HCT116 (cell line): ENCODE measurements at regions not wholly inside any gene's neighbourhood (a gene's known extent, or its start where the extent isn't known, plus 50 kb on each side); places are given as distances from the start of the nearest gene placed in this dataset.

Source experiments
- ATAC-seq: fragments of 200-7000 bp; cut with Tn5 transposase; 2 replicates; pipeline ENCODE4 v1.9.1; 2020; ENCODE audit warnings: mild to moderate bottlenecking, moderate library complexity
- BruUV-seq: library from RNA; stranded (reverse); fragments of 400-500 nt; replicated peaks from 2 replicates; lab custom pipeline; 2021; lab: Mats Ljungman, UMichigan
- CTCF ChIA-PET: fragments of 300-600 bp; sonication (Branson Sonifier 250); formaldehyde crosslinking; loops from one replicate; lab custom pipeline; 2021; ENCODE audit warnings: antibody characterized with exemption; lab: Charles Lee
- POLR2A ChIA-PET: fragments of 300-600, 350-600 bp; sonication (Branson Sonifier 250); formaldehyde crosslinking; loops from one replicate; lab custom pipeline; 2021; ENCODE audit warnings: antibody characterized with exemption; lab: Charles Lee
- RAD21 ChIA-PET, 2 experiments: fragments of 300-600 bp; sonication (Branson Sonifier 250); formaldehyde crosslinking; loops; one replicate each; lab custom pipeline; 2023; ENCODE audit warnings: low total read pairs in 2 of 2; ENCODE audit not compliant: uncharacterized antibody in 2 of 2, unreplicated experiment in 2 of 2, low non-redundant PET in 1 of 2; lab: Charles Lee
- DNase-seq: peaks from one replicate; pipeline ENCODE4 v3.0.0-alpha.2; 2010; ENCODE audit warnings: low read depth, low spot score
- H2AFZ ChIP-seq: fragments of 200-600 bp; shearing (Covaris generic), sonication (generic); 2 replicates; pipeline ENCODE4 v1.6.1; 2017; ENCODE audit warnings: low read depth, mixed run types, mixed read lengths, antibody characterized with exemption, low read length; ENCODE audit not compliant: poor library complexity, severe bottlenecking
- H3K27ac ChIP-seq: 2 replicates; pipeline ENCODE4 v1.5.1; 2012; ENCODE audit warnings: low read depth, low read length
- H3K27me3 ChIP-seq: fragments of 200-600 bp; sonication (generic); 2 replicates; pipeline ENCODE4 v1.6.1; 2016; ENCODE audit warnings: mixed run types, low read length, mixed read lengths; ENCODE audit not compliant: insufficient read depth
- H3K36me3 ChIP-seq, 2 experiments: fragments of 200-500 bp in 1 of 2; fragments of 200-600 bp in 1 of 2; sonication (Bioruptor generic) in 1 of 2; sonication (generic) in 1 of 2; 2 replicates each; pipeline versions ENCODE4 v1.5.1 to v1.6.1; 2014 to 2016; ENCODE audit warnings: low read length in 2 of 2, inconsistent platforms in 1 of 2, mixed read lengths in 1 of 2, mixed run types in 1 of 2; ENCODE audit not compliant: insufficient read depth in 2 of 2, control insufficient read depth in 1 of 2
- H3K4me1 ChIP-seq, 2 experiments: fragments of 200-600 bp in 1 of 2; sonication (generic) in 1 of 2; 2 replicates each; pipeline versions ENCODE4 v1.5.1 to v1.6.1; 2012 to 2017; ENCODE audit warnings: low read length in 2 of 2, inconsistent platforms in 1 of 2, mild to moderate bottlenecking in 1 of 2, mixed read lengths in 1 of 2, mixed run types in 1 of 2, moderate library complexity in 1 of 2; ENCODE audit not compliant: insufficient read depth in 2 of 2, control insufficient read depth in 1 of 2
- H3K4me2 ChIP-seq: fragments of 200-600 bp; sonication (generic); 2 replicates; pipeline ENCODE4 v1.6.1; 2017; ENCODE audit warnings: mixed run types, low read length, mixed read lengths
- H3K4me3 ChIP-seq, 2 experiments: fragments of 200-600 bp in 1 of 2; sonication (generic) in 1 of 2; replicated peaks in 1 of 2; 2 replicates each; pipeline ENCODE4 v1.5.1; 2011 to 2016; ENCODE audit warnings: low read length in 2 of 2, control low read depth in 1 of 2, low read depth in 1 of 2, mild to moderate bottlenecking in 1 of 2, mixed read lengths in 1 of 2, mixed run types in 1 of 2
- H3K79me2 ChIP-seq: fragments of 200-600 bp; sonication (generic); 2 replicates; pipeline ENCODE4 v1.6.1; 2017; ENCODE audit warnings: mild to moderate bottlenecking, mixed run types, low read length, moderate library complexity, mixed read lengths; ENCODE audit not compliant: insufficient read depth
- H3K9ac ChIP-seq: fragments of 200-600 bp; sonication (generic); 2 replicates; pipeline ENCODE4 v1.6.1; 2016; ENCODE audit warnings: low read length, mixed read lengths
- H3K9me2 ChIP-seq: fragments of 200-600 bp; sonication (generic), shearing (Covaris generic); 2 replicates; pipeline ENCODE4 v1.6.1; 2017; ENCODE audit warnings: mixed run types, mild to moderate bottlenecking, moderate library complexity; ENCODE audit not compliant: insufficient read depth
- H3K9me3 ChIP-seq, 2 experiments: fragments of 200-500 bp in 1 of 2; fragments of 200-600 bp in 1 of 2; sonication (Bioruptor generic) in 1 of 2; sonication (generic) in 1 of 2; 2 replicates each; pipeline ENCODE4 v1.6.1; 2014 to 2017; ENCODE audit warnings: low read length in 2 of 2, mixed read lengths in 2 of 2, inconsistent platforms in 1 of 2, low read depth in 1 of 2, mild to moderate bottlenecking in 1 of 2, mixed run types in 1 of 2, moderate library complexity in 1 of 2; ENCODE audit not compliant: control insufficient read depth in 1 of 2, insufficient read depth in 1 of 2
- H4K20me1 ChIP-seq: fragments of 200-600 bp; sonication (generic), shearing (Covaris generic); 2 replicates; pipeline ENCODE4 v1.6.1; 2017; ENCODE audit warnings: mixed run types, mild to moderate bottlenecking, moderate library complexity; ENCODE audit not compliant: insufficient read depth
- ELF1 ChIP-seq: IDR thresholded peaks from 2 replicates; pipeline ENCODE4 v1.6.1; 2012; ENCODE audit warnings: low read depth, borderline replicate concordance
- ZBTB33 ChIP-seq: IDR thresholded peaks from 2 replicates; pipeline ENCODE4 v1.6.1; 2011; ENCODE audit warnings: mild to moderate bottlenecking, low read length, moderate library complexity; ENCODE audit not compliant: insufficient replicate concordance; ENCODE audit errors: extremely low read depth
- intact Hi-C: fragments of 100-400 bp; cut with micrococcal nuclease; formaldehyde crosslinking; loops from 2 replicates; pipeline ENCODE4 v1.10.0; 2022

GRCh38 chr2:217199255-217199630 lies 339.4 kb upstream of the TNP1 start:
- BruUV-seq, result no TSS peak
- no peak overlapping the region for H3K4me3 ChIP-seq
- no peak overlapping the region for H3K4me2 ChIP-seq
- intact Hi-C loops, result no loop called here
- no peak overlapping the region for H3K27ac ChIP-seq
- H3K9me3 ChIP-seq, result no peaks in the 10 kb centered on the region
- no peaks in the 10 kb centered on the region for H3K4me1 ChIP-seq
- no peaks in the 10 kb centered on the region for H3K79me2 ChIP-seq
- no peaks in the 10 kb centered on the region for H3K36me3 ChIP-seq
- H2AFZ ChIP-seq, result no peak overlapping the region
- DNase-seq (no peak), ATAC-seq (no peak)
- ChIA-PET RAD21 (no interaction called here), CTCF (no interaction called here), POLR2A (interaction anchor here (0.6 kb wide), 1 partner anchor 18 kb away, joined by 3 read pairs; no protein-coding TSS in a partner anchor)
- peaks cover 36% of the 10 kb centered on the region for H3K27me3 ChIP-seq
- H3K9ac ChIP-seq, result no peak overlapping the region
- no peaks in the 10 kb centered on the region for H4K20me1 ChIP-seq
- no peak for TF ChIP-seq ELF1
- H3K9me2 ChIP-seq, result no peaks in the 10 kb centered on the region

GRCh38 chr2:217195658-217196446 lies 336.0 kb upstream of the TNP1 start:
- no TSS peak for BruUV-seq

More at GRCh38 chr2:217195658-217196446, 336.0 kb upstream of the TNP1 start:
- no peaks in the 10 kb centered on the region for H3K4me1 ChIP-seq
- TF ChIP-seq ELF1 (no peak), ZBTB33 (no peak)
- intact Hi-C loops, result no loop called here
- no peak overlapping the region for H3K27ac ChIP-seq
- H3K4me3 ChIP-seq, result no peak overlapping the region
- ChIA-PET RAD21 (no interaction called here), CTCF (no interaction called here), POLR2A (no interaction called here)
- no peaks in the 10 kb centered on the region for H4K20me1 ChIP-seq
- H3K9me2 ChIP-seq, result no peaks in the 10 kb centered on the region
- H3K4me2 ChIP-seq, result no peak overlapping the region
- no peaks in the 10 kb centered on the region for H3K79me2 ChIP-seq
- no peak overlapping the region for H3K9ac ChIP-seq
- peaks cover 52% of the 10 kb centered on the region for H3K27me3 ChIP-seq
- no peaks in the 10 kb centered on the region for H3K9me3 ChIP-seq
- no peaks in the 10 kb centered on the region for H3K36me3 ChIP-seq
- ATAC-seq (no peak), DNase-seq (no peak)
- H2AFZ ChIP-seq, result no peak overlapping the region
